HCT116 (cell line): ENCODE measurements at regions not wholly inside any gene's neighbourhood (a gene's known extent, or its start where the extent isn't known, plus 50 kb on each side); places are given as distances from the start of the nearest gene placed in this dataset.

ENCODE experiments used
- CTCF ChIP-seq, 3 experiments: fragments of 200-600 bp in 1 of 3; sonication (generic) in 1 of 3; IDR thresholded peaks in 2 of 3; conservative IDR thresholded peaks in 1 of 3; 2 replicates each; pipeline ENCODE4 v1.5.1; 2012 to 2017; ENCODE audit warnings: low read depth in 2 of 3, low read length in 2 of 3, antibody characterized with exemption in 1 of 3, borderline replicate concordance in 1 of 3, control low read depth in 1 of 3, mild to moderate bottlenecking in 1 of 3, mixed read lengths in 1 of 3, mixed run types in 1 of 3, moderate library complexity in 1 of 3; ENCODE audit not compliant: insufficient read depth in 1 of 3
- EGR1 ChIP-seq: IDR thresholded peaks from 2 replicates; pipeline ENCODE4 v1.6.1; 2012; ENCODE audit warnings: low read depth
- EZH2 ChIP-seq: fragments of 200-600 bp; sonication (generic); IDR thresholded peaks from 2 replicates; pipeline ENCODE4 v1.6.1; 2017; ENCODE audit warnings: antibody characterized with exemption, mixed run types
- MAX ChIP-seq: IDR thresholded peaks from 2 replicates; pipeline ENCODE4 v1.6.1; 2012
- POLR2A ChIP-seq: IDR thresholded peaks from 2 replicates; pipeline ENCODE4 v1.7.0; 2011; ENCODE audit warnings: borderline replicate concordance; ENCODE audit not compliant: insufficient read depth, insufficient read length; ENCODE audit errors: extremely low read depth
- POLR2AphosphoS5 ChIP-seq: IDR thresholded peaks from 2 replicates; pipeline ENCODE4 v1.6.1; 2011; ENCODE audit warnings: mild to moderate bottlenecking, low read depth, low read length, moderate library complexity
- REST ChIP-seq: IDR thresholded peaks from 2 replicates; pipeline ENCODE4 v1.6.1; 2012; ENCODE audit warnings: low read depth
- SIN3A ChIP-seq: IDR thresholded peaks from 2 replicates; pipeline ENCODE4 v1.6.1; 2012; ENCODE audit warnings: low read depth
- TCF7L2 ChIP-seq: IDR thresholded peaks from 2 replicates; pipeline ENCODE4 v1.7.0; 2011; ENCODE audit warnings: borderline replicate concordance, inconsistent platforms; ENCODE audit not compliant: insufficient read depth, insufficient read length; ENCODE audit errors: extremely low read depth
- YY1 ChIP-seq: IDR thresholded peaks from 2 replicates; pipeline ENCODE4 v1.6.1; 2011; ENCODE audit warnings: low read length, low read depth, moderate library complexity, mild to moderate bottlenecking; ENCODE audit not compliant: insufficient replicate concordance; ENCODE audit errors: extremely low read depth
- ZNF274 ChIP-seq: fragments of 200-500 bp; sonication (Bioruptor generic); IDR thresholded peaks from 2 replicates; pipeline ENCODE4 v1.6.1; 2014; ENCODE audit warnings: mild to moderate bottlenecking, low read depth, low read length, inconsistent platforms

- TF ChIP-seq YY1, result no peak
- no peak for TF ChIP-seq MAX
- TF ChIP-seq SIN3A, result no peak
- no peak for TF ChIP-seq POLR2AphosphoS5
- TF ChIP-seq EZH2, result no peak
- TF ChIP-seq CTCF (IDR thresholded peaks at IDR 0.05 in 2 of 3, conservative IDR thresholded peaks at IDR 0.05 in 1 of 3; ENCODE audit: borderline replicate concordance in 1 of 3, insufficient read depth in 1 of 3, low read depth in 2 of 3, low read length in 2 of 3), result no peak
- no peak for TF ChIP-seq ZNF274
- TF ChIP-seq EGR1, result no peak
- no peak for TF ChIP-seq TCF7L2
- no peak for TF ChIP-seq POLR2A
- TF ChIP-seq REST, result no peak
Measured at GRCh38 chrX:15948318-15948660, 93.7 kb upstream of the AP1S2 start.
